ENCODE measurements at regions not wholly inside any gene's neighbourhood (a gene's known extent, or its start where the extent isn't known, plus 50 kb on each side); places are given as distances from the start of the nearest gene placed in this dataset.

DNA sequence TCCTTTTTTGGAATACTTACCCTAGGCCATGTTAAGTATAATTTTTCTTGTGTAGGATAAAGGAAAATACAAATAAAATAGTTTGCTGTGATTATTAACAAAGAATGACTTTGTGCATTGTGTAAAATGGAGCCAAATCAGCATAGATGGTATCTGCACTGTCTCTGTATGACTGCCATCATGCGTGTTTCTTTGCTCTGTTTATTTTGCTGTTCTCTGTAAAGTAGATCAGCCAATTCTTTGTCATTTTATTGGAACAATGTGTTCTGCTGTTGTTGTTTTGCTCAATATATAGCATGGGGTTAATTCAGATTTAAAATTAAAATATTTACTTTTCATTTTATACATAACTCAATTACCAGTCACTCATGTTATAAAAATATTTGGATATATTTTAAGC, 181.3 kb upstream of the UBE2E3 start:
- no peak overlapping the region for H3K27ac ChIP-seq
- TF ChIP-seq, protein P1, sequence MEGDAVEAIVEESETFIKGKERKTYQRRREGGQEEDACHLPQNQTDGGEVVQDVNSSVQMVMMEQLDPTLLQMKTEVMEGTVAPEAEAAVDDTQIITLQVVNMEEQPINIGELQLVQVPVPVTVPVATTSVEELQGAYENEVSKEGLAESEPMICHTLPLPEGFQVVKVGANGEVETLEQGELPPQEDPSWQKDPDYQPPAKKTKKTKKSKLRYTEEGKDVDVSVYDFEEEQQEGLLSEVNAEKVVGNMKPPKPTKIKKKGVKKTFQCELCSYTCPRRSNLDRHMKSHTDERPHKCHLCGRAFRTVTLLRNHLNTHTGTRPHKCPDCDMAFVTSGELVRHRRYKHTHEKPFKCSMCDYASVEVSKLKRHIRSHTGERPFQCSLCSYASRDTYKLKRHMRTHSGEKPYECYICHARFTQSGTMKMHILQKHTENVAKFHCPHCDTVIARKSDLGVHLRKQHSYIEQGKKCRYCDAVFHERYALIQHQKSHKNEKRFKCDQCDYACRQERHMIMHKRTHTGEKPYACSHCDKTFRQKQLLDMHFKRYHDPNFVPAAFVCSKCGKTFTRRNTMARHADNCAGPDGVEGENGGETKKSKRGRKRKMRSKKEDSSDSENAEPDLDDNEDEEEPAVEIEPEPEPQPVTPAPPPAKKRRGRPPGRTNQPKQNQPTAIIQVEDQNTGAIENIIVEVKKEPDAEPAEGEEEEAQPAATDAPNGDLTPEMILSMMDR (IDR thresholded peaks at IDR 0.05; ENCODE audit: low read depth, low read length, missing control alignments): no peak
- in situ Hi-C loops (cut with HindIII; ENCODE audit: low pct_ligation_motif_present, low sequenced_read_pairs): no loop called here
- no peaks in the 10 kb centered on the region for H3K27me3 ChIP-seq (replicated peaks)
- no peak overlapping the region for H3K4me3 ChIP-seq (ENCODE audit: low read depth, low read length)
- H3K36me3 ChIP-seq (replicated peaks): no peaks in the 10 kb centered on the region
- DNase-seq: no peak

DNA sequence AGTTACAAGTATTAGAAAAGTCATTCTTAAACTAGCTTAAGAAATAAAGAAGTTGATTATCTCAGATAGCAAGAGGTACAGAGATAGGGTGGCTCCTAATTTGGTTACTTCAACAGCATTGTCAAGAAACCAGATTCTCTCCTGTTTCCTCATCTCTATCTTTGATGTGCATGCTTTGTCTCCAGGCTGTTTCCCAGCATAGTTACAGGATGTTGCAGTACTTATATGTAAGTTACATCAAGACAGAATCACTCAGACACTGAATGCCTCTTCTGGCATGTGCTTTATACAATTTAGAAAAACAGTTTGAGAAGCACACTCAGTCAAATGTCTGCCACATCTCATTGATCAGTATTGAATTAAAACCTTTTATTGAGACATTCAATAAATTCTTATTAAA, 189.5 kb upstream of the UBE2E3 start:
- in situ Hi-C loops (cut with HindIII; ENCODE audit: low pct_ligation_motif_present, low sequenced_read_pairs): no loop called here
- no peak for DNase-seq

DNA sequence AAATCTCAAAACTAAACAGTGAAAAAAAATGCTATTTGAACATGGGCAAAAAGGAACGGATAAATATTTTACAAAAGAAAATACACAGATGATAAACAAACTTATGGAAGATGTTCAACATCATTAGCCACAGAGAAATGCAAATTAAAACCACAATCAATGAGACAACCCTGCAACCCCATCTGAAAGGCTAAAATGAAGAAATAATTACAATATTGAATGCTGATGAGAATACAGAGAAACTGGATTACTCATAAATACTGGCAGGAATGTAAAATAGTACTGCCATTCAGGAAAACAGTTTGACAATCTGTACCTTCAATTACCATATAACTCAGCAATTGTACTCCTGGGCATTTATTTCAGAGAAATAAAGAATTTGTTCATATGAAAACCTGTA, 193.1 kb upstream of the UBE2E3 start:
- TF ChIP-seq, protein P1 (IDR thresholded peaks at IDR 0.05; ENCODE audit: low read depth, low read length, missing control alignments): no peak
- no peaks in the 10 kb centered on the region for H3K36me3 ChIP-seq (replicated peaks)
- H3K4me3 ChIP-seq (ENCODE audit: low read depth, low read length): no peak overlapping the region
- no peak for DNase-seq
- in situ Hi-C loops (cut with HindIII; ENCODE audit: low pct_ligation_motif_present, low sequenced_read_pairs): no loop called here
- H3K27ac ChIP-seq: no peak overlapping the region
- no peaks in the 10 kb centered on the region for H3K27me3 ChIP-seq (replicated peaks)

More for the DNA sequence above, 189.5 kb upstream of the UBE2E3 start:
- Histone ChIP-seq H3K36me3 (replicated peaks) (no peaks in the 10 kb centered on the region), H3K27me3 (replicated peaks) (no peaks in the 10 kb centered on the region), H3K27ac (no peak overlapping the region), H3K4me3 (ENCODE audit: low read depth, low read length) (no peak overlapping the region)
- TF ChIP-seq, protein P1 (IDR thresholded peaks at IDR 0.05; ENCODE audit: low read depth, low read length, missing control alignments): no peak

DNA sequence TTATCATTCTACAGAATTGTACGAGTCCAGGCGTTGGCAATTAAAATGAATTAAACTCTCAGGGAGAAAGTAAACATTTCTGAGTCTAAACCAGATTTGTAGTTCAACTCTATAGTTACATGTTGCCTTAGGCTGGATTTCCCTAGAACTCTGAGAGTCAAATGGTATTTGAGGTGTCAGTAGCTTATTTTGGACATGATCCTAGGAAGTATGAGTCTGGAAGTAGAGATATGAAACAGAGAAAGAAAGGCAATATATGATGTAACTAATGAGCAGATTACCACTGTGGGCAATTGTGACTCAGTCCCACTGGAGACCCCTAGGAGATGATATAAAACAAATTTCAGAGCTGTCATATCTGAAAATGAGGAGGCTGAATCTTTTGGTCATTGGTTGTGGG, 199.1 kb upstream of the UBE2E3 start:
- Histone ChIP-seq H3K27ac (no peak overlapping the region), H3K27me3 (replicated peaks) (no peaks in the 10 kb centered on the region), H3K36me3 (replicated peaks) (no peaks in the 10 kb centered on the region), H3K4me3 (ENCODE audit: low read depth, low read length) (no peak overlapping the region)
- TF ChIP-seq, protein P1 (IDR thresholded peaks at IDR 0.05; ENCODE audit: low read depth, low read length, missing control alignments): no peak
- no peak for DNase-seq
- in situ Hi-C loops (cut with HindIII; ENCODE audit: low pct_ligation_motif_present, low sequenced_read_pairs): no loop called here

DNA sequence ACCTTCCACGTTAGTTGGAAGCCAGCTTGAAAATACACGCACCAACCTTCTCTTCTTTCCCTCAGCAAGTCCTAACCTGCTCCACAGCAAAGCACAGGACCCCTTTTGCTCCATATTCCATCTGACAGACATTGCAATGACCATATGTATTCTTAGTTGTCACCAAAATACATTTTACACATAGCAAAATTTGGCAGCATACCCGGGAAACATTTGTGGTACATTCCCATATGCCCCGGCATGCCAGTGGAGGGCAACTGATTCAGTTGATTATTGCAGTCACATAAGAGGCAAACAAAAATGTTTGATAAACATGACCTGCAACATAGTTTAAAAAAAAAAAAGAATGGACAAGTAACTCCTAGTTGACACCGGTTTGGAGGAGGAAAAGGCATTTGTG, 202.1 kb upstream of the UBE2E3 start:
- Histone ChIP-seq H3K36me3 (replicated peaks) (no peaks in the 10 kb centered on the region), H3K27me3 (replicated peaks) (no peaks in the 10 kb centered on the region)
- in situ Hi-C loops (cut with HindIII; ENCODE audit: low pct_ligation_motif_present, low sequenced_read_pairs): no loop called here

DNA sequence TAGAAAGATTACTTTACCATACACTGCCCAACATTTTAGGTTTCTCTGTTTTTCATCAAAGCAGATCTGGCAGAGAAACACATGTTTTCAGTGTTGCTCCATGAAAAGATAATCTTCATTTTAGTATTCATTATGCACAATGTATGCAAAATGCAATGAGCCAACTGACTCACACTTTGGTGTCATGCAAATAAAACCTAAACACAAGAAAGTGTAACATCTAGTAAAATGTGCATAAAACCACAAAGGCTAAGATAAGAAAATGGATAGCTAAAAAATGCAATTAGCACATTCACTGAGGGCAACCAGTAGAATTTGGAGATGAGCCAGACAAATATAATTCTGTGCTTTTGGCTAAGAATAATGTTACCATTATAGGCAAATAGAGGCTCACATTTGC, 203.5 kb upstream of the UBE2E3 start:
- Histone ChIP-seq H3K27me3 (replicated peaks) (no peaks in the 10 kb centered on the region), H3K4me3 (ENCODE audit: low read depth, low read length) (no peak overlapping the region), H3K36me3 (replicated peaks) (no peaks in the 10 kb centered on the region), H3K27ac (no peak overlapping the region)
- TF ChIP-seq, protein P1 (IDR thresholded peaks at IDR 0.05; ENCODE audit: low read depth, low read length, missing control alignments): no peak
- no peak for DNase-seq
- in situ Hi-C loops (cut with HindIII; ENCODE audit: low pct_ligation_motif_present, low sequenced_read_pairs): no loop called here

More for the DNA sequence above, 202.1 kb upstream of the UBE2E3 start:
- Histone ChIP-seq H3K27ac (no peak overlapping the region), H3K4me3 (ENCODE audit: low read depth, low read length) (no peak overlapping the region)
- TF ChIP-seq, protein P1 (IDR thresholded peaks at IDR 0.05; ENCODE audit: low read depth, low read length, missing control alignments): no peak
- DNase-seq: no peak

Measured in brain microvascular endothelial cell (primary cell).